ENCODE measurements at regions not wholly inside any gene's neighbourhood (a gene's known extent, or its start where the extent isn't known, plus 50 kb on each side); places are given as distances from the start of the nearest gene placed in this dataset.
"Not testable (repeated sequence)": the region's sequence is repeated elsewhere in the genome, so short reads cannot be mapped to it uniquely, and the experiment has no call there.

- no peak for DNase-seq
Measured at GRCh38 chr6:23630726-23631635, 495.0 kb upstream of the NRSN1 start.

- DNase-seq = no peak
Measured at GRCh38 chr6:23633996-23634395, 492.0 kb upstream of the NRSN1 start.

- no peak for DNase-seq
Measured at GRCh38 chr6:23635150-23635549, 490.9 kb upstream of the NRSN1 start.

- no peak for DNase-seq
Measured at GRCh38 chr6:23637296-23637695, 488.7 kb upstream of the NRSN1 start.

- DNase-seq = no peak
Measured at GRCh38 chr6:23642849-23643248, 483.2 kb upstream of the NRSN1 start.

- no peak for DNase-seq
Measured at GRCh38 chr6:23647045-23647444, 479.0 kb upstream of the NRSN1 start.

GRCh38 chr6:23650676-23651075, 475.3 kb upstream of the NRSN1 start:
- DNase-seq = no peak

- DNase-seq = no peak
Measured at GRCh38 chr6:23654745-23655144, 471.3 kb upstream of the NRSN1 start.

GRCh38 chr6:23655525-23655924, 470.5 kb upstream of the NRSN1 start:
- no peak for DNase-seq

- no peak for DNase-seq
Measured at GRCh38 chr6:23656255-23657194, 469.5 kb upstream of the NRSN1 start.

GRCh38 chr6:23659125-23659524, 466.9 kb upstream of the NRSN1 start:
- DNase-seq = no peak

- no peak for DNase-seq
Measured at GRCh38 chr6:23661549-23661948, 464.5 kb upstream of the NRSN1 start.

- no peak for DNase-seq
Measured at GRCh38 chr6:23663096-23663495, 462.9 kb upstream of the NRSN1 start.

- no peak for DNase-seq
Measured at GRCh38 chr6:23663652-23664051, 462.4 kb upstream of the NRSN1 start.

- not testable (repeated sequence) for DNase-seq
Measured at GRCh38 chr6:23665911-23666310, 460.1 kb upstream of the NRSN1 start.

- no peak for DNase-seq
Measured at GRCh38 chr6:23672737-23673136, 453.3 kb upstream of the NRSN1 start.

- no peak for DNase-seq
Measured at GRCh38 chr6:23678626-23679025, 447.4 kb upstream of the NRSN1 start.

- DNase-seq = no peak
Measured at GRCh38 chr6:23681743-23682142, 444.3 kb upstream of the NRSN1 start.

GRCh38 chr6:23688650-23689049, 437.4 kb upstream of the NRSN1 start:
- no peak for DNase-seq

- no peak for DNase-seq
Measured at GRCh38 chr6:23690453-23691049, 435.5 kb upstream of the NRSN1 start.

- DNase-seq = no peak
Measured at GRCh38 chr6:23692184-23692583, 433.8 kb upstream of the NRSN1 start.

- DNase-seq = no peak
Measured at GRCh38 chr6:23696992-23697391, 429.0 kb upstream of the NRSN1 start.

GRCh38 chr6:23704479-23705052, 421.4 kb upstream of the NRSN1 start:
- no peak for DNase-seq
